NT2/D1 (cell line): ENCODE measurements at regions not wholly inside any gene's neighbourhood (a gene's known extent, or its start where the extent isn't known, plus 50 kb on each side); places are given as distances from the start of the nearest gene placed in this dataset.

ENCODE experiments used
- YY1 ChIP-seq: IDR thresholded peaks from 2 replicates; pipeline ENCODE4 v1.6.1; 2011; ENCODE audit not compliant: insufficient read length, insufficient read depth
- ZNF274 ChIP-seq: IDR thresholded peaks from 2 replicates; pipeline ENCODE4 v1.6.1; 2011; ENCODE audit warnings: mild to moderate bottlenecking, low read depth, low read length

DNA sequence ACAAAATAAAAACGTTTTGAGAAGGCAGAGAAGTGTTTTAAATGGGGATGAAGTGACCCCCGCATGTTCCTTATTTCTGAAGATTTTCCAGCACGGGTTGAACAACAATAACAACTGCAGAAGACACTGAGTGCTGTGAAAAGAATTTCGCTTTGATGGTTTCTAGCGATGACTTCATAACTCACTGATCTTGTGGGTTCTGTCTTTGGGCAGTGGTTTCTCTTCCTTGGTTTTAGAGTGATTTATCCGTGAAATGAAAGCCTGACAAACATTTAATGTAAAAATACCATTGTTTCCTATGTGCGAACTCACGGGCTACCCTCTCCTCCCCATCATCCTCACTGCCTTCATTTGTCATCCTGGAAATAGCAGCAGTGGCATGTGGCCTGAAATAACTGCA lies 793.9 kb downstream of the QKI start:
- TF ChIP-seq YY1 (no peak), ZNF274 (no peak)
